GM19035 (cell line): ENCODE measurements at regions not wholly inside any gene's neighbourhood (a gene's known extent, or its start where the extent isn't known, plus 50 kb on each side); places are given as distances from the start of the nearest gene placed in this dataset.
"Not testable (repeated sequence)": the region's sequence is repeated elsewhere in the genome, so short reads cannot be mapped to it uniquely, and the experiment has no call there.

Experiments used
- ATAC-seq: cut with Tn5 transposase; IDR thresholded peaks from one replicate; pipeline ENCODE4 v1.9.1; 2021; ENCODE audit not compliant: unreplicated experiment

- ATAC-seq, result no peak
These were observed 174.2 kb downstream of the RTP5 start for GRCh38 chr2:242043538-242044312.

- no peak for ATAC-seq
These were observed 174.7 kb downstream of the RTP5 start for GRCh38 chr2:242044313-242044590.

DNA sequence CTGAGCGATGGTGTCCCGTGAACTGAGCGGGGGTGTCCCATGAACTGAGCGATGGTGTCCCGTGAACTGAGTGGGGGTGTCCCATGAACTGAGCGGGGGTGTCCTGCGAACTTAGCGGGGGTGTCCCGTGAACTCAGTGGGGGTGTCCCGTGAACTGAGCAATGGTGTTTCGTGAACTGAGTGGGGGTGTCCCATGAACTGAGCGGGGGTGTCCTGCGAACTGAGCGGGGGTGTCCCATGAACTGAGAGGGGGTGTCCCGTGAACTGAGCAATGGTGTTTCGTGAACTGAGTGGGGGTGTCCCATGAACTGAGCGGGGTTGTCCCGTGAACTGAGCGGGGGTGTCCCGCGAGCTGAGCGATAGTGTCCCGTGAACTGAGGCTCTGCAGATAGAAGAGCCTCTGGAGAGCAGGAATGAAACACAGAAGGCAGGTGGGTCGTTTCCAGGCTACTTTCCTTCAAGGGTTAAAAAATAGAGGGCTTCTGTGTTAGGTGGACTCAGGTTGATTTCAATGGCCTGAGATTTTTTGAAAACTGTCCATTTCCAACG is 176.1 kb downstream of the RTP5 start:
- not testable (repeated sequence) for ATAC-seq

GRCh38 chr2:242046206-242046826 is 176.8 kb downstream of the RTP5 start:
- no peak for ATAC-seq

DNA sequence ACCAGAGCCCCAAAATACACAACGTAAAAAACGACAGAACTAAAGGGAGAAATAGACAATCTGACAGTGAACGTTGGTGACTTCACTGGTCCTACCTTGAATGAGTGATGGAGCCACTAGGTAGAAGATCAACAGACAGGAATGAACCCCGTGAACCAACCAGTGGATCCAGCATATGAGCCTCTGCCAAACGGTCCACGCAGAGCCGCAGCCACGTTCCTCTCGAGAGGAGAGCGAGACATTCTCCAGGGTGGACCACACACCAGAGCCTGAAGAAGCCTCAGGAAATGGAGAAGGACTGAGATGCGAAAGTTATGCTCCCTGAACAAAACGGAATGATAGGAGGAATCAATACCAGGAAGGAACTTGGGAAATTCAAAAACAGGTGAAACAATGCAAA is 178.4 kb downstream of the RTP5 start:
- no peak for ATAC-seq

DNA sequence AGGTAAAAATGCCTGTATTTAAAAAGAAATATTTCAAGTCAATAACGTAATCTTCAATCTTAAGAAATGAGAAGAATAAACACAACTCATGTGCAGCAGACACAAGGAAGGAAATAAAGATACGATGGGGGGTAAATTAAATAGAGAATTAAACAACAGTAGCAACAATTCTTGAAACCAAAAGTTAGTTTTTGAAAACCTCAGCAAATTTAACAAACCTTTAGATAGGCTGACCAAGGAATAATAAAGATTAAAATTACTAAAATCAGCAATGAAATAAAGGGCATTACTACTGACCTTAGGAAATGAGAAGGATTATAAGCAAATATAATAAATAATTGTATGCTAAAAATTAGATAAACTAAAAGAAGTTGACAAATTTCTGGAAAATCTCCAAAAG is 178.9 kb downstream of the RTP5 start:
- ATAC-seq, result no peak

DNA sequence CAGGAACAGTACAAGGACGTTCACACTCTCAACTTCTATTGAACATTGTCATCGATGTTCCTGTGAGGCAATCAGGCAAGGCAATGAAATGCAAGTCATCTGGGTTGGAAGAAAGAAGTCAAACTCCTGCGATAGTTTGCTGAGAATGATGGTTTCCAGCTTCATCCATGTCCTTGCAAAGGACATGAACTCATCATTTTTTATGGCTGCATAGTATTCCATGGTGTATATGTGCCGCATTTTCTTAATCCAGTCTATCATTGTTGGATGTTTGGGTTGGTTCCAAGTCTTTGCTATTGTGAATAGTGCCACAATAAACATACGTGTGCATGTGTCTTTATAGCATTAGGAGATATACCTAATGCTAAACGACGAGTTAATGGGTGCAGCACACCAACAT is 180.0 kb downstream of the RTP5 start:
- ATAC-seq, result not testable (repeated sequence)

- no peak for ATAC-seq
These were observed 181.9 kb downstream of the RTP5 start for GRCh38 chr2:242051463-242051862.

- no peak for ATAC-seq
These were observed 182.9 kb downstream of the RTP5 start for GRCh38 chr2:242052421-242052820.

DNA sequence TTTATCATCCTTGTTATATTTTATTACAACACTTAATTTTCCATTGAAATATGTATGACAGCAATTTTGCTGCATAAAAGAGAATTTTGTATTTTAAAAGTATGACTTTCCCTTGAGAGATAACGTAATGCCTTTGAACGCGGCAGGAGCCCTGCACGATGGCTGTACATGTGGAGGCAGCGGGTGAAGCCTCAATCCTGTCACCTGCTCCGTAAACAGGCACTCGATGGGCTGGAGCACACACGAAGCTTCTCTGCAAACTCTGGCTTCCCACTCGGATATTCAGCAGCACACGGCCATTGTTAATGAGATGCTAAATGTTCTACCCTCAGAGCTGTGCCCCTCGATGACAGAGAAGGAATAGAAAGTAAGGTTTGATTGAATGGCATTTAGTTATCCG is 184.4 kb downstream of the RTP5 start:
- ATAC-seq, result no peak

DNA sequence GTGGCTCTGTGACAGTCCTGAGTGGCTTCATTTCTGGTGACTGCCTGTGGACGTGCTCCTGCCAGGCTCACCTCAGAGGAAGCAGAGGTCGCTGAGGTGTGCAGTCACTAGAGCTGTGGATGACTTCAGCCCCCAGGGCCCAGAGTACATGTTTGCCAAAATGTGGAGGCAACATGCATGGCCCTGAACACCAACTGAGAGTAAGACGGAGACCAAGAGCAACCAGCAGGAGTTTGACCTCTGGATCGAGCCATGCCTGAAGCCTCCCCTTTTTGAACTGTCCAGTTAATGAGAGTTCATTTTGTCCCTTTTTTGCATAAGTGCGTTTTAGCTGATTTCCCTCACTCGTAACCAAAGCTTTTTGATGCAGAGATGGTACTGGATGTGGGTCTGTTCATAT is 184.9 kb downstream of the RTP5 start:
- ATAC-seq, result no peak

DNA sequence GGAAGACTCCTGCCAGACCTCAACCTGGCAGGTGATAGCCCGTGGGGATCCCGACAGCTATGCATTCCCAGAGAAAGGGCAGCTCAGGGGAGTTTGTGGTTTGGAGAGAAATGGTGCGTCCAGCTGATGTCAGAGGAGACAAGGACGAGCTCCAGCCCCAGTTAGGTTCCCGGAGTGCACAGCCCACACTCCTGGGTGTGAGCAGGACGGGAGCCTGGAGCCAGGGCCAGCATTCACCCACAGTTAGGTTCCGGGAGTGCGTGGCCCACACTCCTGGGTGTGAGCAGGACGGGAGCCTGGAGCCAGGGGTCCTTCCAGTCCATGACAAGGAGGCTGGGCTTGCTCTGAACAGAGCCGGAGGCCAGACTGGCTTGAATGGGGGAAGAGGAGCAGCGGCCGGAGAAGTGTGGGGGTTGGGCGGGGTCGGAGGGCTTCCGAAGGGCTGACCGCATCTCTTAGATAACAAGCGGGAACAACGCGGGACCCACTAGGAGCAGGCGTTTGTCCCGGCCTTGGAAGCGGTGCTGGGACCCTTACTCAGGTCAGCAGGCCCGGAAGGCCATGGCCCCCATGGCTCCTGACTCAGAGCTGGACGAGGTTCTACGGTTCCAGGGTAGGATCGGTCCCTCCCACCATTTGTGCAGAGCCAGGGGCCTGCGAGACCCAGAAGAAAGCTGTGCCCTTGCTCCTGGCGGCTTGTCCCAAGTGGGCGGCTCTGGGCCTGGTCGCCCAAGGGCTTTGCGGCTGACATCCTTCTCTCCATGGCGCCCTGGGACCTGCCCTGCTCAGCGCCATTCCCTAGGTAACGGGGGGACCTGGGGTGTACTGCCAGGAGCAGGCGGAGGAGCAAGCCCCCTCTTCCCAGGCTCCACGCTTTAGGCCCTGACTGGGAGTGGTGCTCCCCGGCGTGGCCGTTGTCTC is 185.6 kb downstream of the RTP5 start:
- no peak for ATAC-seq

DNA sequence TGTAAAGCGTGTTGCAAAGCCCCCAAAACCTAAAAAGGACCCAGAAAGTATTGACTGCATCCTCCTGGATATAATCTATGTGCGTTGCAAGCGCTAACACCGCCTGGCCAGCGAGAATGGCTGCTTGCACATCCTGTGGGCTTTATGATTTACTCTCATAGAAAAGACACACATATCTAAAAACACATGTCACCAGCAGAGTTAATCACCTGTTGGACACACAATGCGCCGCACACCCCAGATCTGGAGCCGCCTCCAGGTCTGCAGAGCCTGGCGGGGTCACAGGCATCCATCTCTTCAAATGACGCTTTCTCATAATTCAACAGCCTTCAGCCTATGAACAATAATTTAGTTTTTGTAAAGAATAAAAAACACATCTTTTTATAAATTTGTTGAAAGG is 186.5 kb downstream of the RTP5 start:
- ATAC-seq, result no peak

DNA sequence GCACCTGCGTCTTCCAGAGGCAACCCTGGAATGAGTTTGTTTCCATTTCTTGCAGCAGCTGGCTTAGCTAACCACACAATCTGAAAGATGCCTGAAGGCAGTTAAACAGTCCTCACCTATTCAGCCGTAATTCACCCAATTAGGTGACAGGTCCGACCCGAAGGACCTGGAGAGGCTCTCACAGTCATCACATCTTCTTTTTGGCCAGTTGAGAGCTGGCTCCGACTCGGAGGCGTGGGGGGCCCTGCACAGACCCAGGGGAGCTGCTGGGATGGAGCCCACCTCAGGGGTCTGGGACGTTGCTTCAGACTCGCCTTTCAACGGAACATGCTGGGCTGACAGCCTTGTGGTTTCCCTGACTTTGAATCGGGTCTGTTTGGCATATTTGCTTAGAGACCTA is 187.3 kb downstream of the RTP5 start:
- ATAC-seq, result no peak

DNA sequence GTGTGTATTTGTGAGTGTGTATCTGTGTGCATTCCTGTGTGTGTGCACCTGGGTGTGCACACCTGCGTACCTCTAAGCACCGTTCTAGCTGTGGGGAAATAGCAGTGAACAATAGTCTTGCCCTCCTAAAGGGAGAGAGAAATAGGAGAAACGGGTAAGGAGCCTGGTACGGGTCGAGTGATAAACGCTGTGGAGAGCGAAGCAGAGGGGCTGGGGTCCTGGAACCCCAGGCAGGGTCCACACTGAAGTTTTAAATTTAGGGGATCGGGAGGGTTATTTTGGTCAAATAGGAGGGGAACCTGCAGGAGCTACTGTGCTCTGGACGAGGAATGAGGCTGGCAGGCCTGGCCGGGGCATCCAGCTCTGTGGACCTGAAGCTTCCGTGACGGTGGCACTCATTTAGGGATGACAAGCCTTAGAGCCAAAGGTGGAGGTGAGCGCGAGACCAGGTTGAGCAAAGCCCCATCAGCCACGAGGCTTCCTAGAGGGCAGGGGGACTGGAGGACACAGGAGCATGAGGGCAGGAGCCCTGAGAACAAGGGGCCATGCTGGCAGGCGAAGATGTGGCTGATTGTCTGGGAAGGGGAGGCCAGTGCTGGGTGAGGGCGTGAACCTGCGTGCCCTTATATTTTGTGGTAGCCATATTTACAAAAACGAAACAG is 188.0 kb downstream of the RTP5 start:
- ATAC-seq, result no peak

DNA sequence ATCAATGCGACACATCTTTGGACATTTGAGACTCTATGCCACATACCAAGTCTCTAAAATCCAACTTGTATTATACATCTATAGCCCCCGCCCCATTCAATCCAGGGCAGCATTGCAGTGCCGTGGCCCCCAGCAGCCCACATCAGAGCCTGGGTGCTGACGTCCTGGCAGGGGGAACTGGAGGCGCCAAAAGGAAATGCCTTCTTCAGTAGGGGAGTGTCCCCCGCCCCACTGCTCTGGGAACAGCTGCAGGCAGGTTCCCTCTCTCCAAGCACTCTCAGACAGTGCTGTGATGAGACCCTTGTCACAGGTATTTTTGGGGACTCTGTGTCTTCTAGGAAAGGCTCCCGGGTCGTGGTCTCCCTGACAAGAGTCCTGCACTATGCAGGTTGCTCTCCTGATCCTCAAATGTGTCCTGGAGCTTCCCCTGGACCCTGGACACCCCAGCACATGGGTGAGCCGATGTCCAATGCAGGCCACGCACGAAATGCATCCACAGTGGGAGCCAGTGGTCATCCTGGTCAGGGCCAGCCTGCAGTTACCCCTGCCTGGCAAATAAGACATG is 188.7 kb downstream of the RTP5 start:
- ATAC-seq, result no peak

GRCh38 chr2:242059566-242059965 is 190.0 kb downstream of the RTP5 start:
- ATAC-seq, result no peak

DNA sequence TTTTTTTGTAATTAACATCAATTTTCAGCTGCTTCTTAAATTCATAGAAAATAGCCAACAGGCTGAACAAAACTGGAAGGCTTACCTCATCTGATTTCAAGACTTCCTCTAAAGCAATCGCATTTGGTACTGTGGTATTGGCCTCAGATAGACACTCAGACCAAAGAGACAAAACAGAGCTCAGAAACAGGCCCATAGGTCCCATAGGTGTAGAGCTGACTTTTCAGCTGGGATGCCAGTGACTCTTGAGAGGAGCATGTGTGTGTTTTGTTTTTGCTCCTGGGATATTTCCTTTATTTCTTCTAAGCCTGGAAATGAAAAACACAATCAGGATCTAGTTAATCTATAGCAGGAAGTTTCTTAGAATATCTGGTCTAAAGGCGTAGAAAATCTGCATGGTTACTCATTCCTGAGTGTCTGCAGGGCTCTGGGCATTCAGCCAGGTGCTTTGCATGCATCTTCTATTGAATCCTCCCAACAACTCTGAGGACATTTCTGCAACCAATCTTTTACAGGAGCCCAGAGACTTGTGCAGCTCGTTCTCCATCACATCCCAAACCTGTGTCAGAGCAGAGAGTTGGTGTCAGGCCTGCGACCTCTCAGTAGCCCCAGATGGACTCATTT is 190.8 kb downstream of the RTP5 start:
- ATAC-seq, result no peak

DNA sequence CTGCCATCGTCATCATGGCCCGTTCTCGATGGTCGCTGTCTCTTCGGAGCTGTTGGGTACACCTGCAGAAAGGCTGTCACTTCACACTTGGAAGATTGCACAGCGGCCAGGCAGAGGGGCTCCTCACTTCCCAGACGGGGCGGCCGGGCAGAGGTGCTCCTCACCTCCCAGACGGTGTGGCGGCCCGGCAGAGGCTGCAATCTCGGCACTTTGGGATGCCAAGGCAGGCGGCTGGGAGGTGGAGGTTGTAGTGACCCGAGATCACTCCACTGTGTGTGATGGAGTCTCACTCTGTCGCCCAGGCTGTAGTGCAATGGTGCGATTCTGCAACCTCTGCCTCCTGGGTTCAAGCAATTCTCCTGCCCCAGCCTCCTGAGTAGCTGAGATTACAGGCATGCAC is 192.4 kb downstream of the RTP5 start:
- not testable (repeated sequence) for ATAC-seq

GRCh38 chr2:242063436-242063835 is 193.9 kb downstream of the RTP5 start:
- no peak for ATAC-seq
